ENCODE measurements at regions not wholly inside any gene's neighbourhood (a gene's known extent, or its start where the extent isn't known, plus 50 kb on each side); places are given as distances from the start of the nearest gene placed in this dataset.

- no peak for TF ChIP-seq CTCF (optimal IDR thresholded peaks at IDR 0.05 in 1 of 3, IDR thresholded peaks at IDR 0.05 in 1 of 3, conservative IDR thresholded peaks at IDR 0.05 in 1 of 3; ENCODE audit: extremely low read depth in 1 of 3, insufficient read depth in 2 of 3, low read length in 3 of 3)
- no peak for TF ChIP-seq EZH2 (IDR thresholded peaks at IDR 0.05; ENCODE audit: low read length)
Observed at GRCh38 chr16:73916829-73917594, 379.6 kb upstream of the PSMD7 start.

Data from keratinocyte (primary cell).